OCI-LY3 (cell line): ENCODE measurements at regions not wholly inside any gene's neighbourhood (a gene's known extent, or its start where the extent isn't known, plus 50 kb on each side); places are given as distances from the start of the nearest gene placed in this dataset.

Experiments used
- H2AFZ ChIP-seq: fragments of 200-600, 300-600 bp; shearing (Covaris generic); 2 replicates; pipeline ENCODE4 v1.6.0; 2014; ENCODE audit warnings: antibody characterized with exemption, low read depth, low read length
- H3K27ac ChIP-seq: fragments of 200-600, 300-600 bp; sonication (generic); 2 replicates; pipeline ENCODE4 v1.5.1; 2014; ENCODE audit warnings: mild to moderate bottlenecking, low read length, moderate library complexity, mixed read lengths
- H3K27me3 ChIP-seq: fragments of 200-600, 300-600 bp; sonication (generic); 2 replicates; pipeline ENCODE4 v1.6.1; 2014; ENCODE audit warnings: low read depth, low read length, mixed read lengths
- H3K36me3 ChIP-seq: fragments of 200-600, 300-600 bp; sonication (generic); replicated peaks from 2 replicates; pipeline ENCODE3; 2014; ENCODE audit warnings: low read depth, low read length, mixed read lengths
- H3K4me1 ChIP-seq: fragments of 300-600, 200-600 bp; sonication (generic); 2 replicates; pipeline ENCODE4 v1.6.1; 2014; ENCODE audit warnings: low read length, mixed read lengths
- H3K4me2 ChIP-seq: fragments of 200-600, 300-600 bp; sonication (generic); 2 replicates; pipeline ENCODE4 v1.6.1; 2014; ENCODE audit warnings: low read length, mixed read lengths
- H3K4me3 ChIP-seq: fragments of 300-600, 200-600 bp; sonication (generic); 2 replicates; pipeline ENCODE4 v1.5.1; 2014; ENCODE audit warnings: antibody characterized with exemption, mild to moderate bottlenecking, low read length, moderate library complexity
- H3K79me2 ChIP-seq: fragments of 300-600, 200-600 bp; shearing (Covaris generic); 2 replicates; pipeline ENCODE4 v1.6.1; 2014; ENCODE audit warnings: mild to moderate bottlenecking, low read length, mixed read lengths
- H3K9ac ChIP-seq: fragments of 300-600, 200-600 bp; shearing (Covaris generic); 2 replicates; pipeline ENCODE4 v1.6.0; 2014; ENCODE audit warnings: mild to moderate bottlenecking, low read length, moderate library complexity
- H3K9me3 ChIP-seq: fragments of 200-600, 300-600 bp; shearing (Covaris generic); 2 replicates; pipeline ENCODE4 v1.6.1; 2014; ENCODE audit warnings: low read length, mixed read lengths; ENCODE audit not compliant: insufficient read depth
- H4K20me1 ChIP-seq: fragments of 200-600, 300-600 bp; sonication (generic); 2 replicates; pipeline ENCODE4 v1.6.1; 2016; ENCODE audit warnings: low read length, mixed read lengths; ENCODE audit not compliant: insufficient read depth
- CTCF ChIP-seq: fragments of 200-600, 300-600 bp; sonication (generic); IDR thresholded peaks from 2 replicates; pipeline ENCODE4 v1.5.1; 2014; ENCODE audit warnings: antibody characterized with exemption, low read length, low read depth
- EZH2phosphoT487 ChIP-seq: fragments of 200-600 bp; shearing (Covaris generic); IDR thresholded peaks from 2 replicates; pipeline ENCODE4 v1.6.1; 2018; ENCODE audit warnings: antibody characterized with exemption, mixed run types, low read depth

- H3K9me3 ChIP-seq = no peaks in the 10 kb centered on the region
- H2AFZ ChIP-seq = no peak overlapping the region
- H3K4me1 ChIP-seq = no peaks in the 10 kb centered on the region
- no peaks in the 10 kb centered on the region for H4K20me1 ChIP-seq
- H3K27me3 ChIP-seq = no peaks in the 10 kb centered on the region
- H3K4me2 ChIP-seq = no peak overlapping the region
- H3K9ac ChIP-seq = no peak overlapping the region
- TF ChIP-seq CTCF = no peak
- no peak for TF ChIP-seq EZH2phosphoT487
- H3K79me2 ChIP-seq = no peaks in the 10 kb centered on the region
- no peak overlapping the region for H3K4me3 ChIP-seq
- H3K36me3 ChIP-seq = no peaks in the 10 kb centered on the region
- no peak overlapping the region for H3K27ac ChIP-seq
Observed at GRCh38 chr16:63672493-63672892, 1449.4 kb downstream of the CDH11 start.

GRCh38 chr16:63663155-63663554 lies 1458.7 kb downstream of the CDH11 start:
- H3K27me3 ChIP-seq = no peaks in the 10 kb centered on the region
- no peak overlapping the region for H3K9ac ChIP-seq
- no peaks in the 10 kb centered on the region for H3K4me1 ChIP-seq
- no peak for TF ChIP-seq CTCF
- TF ChIP-seq EZH2phosphoT487 = no peak
- no peaks in the 10 kb centered on the region for H3K79me2 ChIP-seq
- no peak overlapping the region for H3K27ac ChIP-seq
- H3K9me3 ChIP-seq = no peaks in the 10 kb centered on the region
- no peaks in the 10 kb centered on the region for H3K36me3 ChIP-seq
- no peak overlapping the region for H3K4me3 ChIP-seq
- H4K20me1 ChIP-seq = no peaks in the 10 kb centered on the region
- no peak overlapping the region for H2AFZ ChIP-seq
- H3K4me2 ChIP-seq = no peak overlapping the region

GRCh38 chr16:63655846-63656245 lies 1466.0 kb downstream of the CDH11 start:
- Histone ChIP-seq H3K4me3 (no peak overlapping the region), H3K27ac (no peak overlapping the region), H3K4me2 (no peak overlapping the region), H3K9ac (no peak overlapping the region), H3K36me3 (no peaks in the 10 kb centered on the region), H4K20me1 (no peaks in the 10 kb centered on the region), H3K27me3 (no peaks in the 10 kb centered on the region), H3K79me2 (no peaks in the 10 kb centered on the region), H3K4me1 (no peaks in the 10 kb centered on the region), H3K9me3 (no peaks in the 10 kb centered on the region), H2AFZ (no peak overlapping the region)
- TF ChIP-seq EZH2phosphoT487 (no peak), CTCF (no peak)

- Histone ChIP-seq H3K27ac (no peak overlapping the region), H3K27me3 (no peaks in the 10 kb centered on the region), H3K79me2 (no peaks in the 10 kb centered on the region), H2AFZ (no peak overlapping the region), H3K9ac (no peak overlapping the region), H4K20me1 (no peaks in the 10 kb centered on the region), H3K36me3 (no peaks in the 10 kb centered on the region), H3K4me1 (no peaks in the 10 kb centered on the region), H3K4me3 (no peak overlapping the region), H3K9me3 (no peaks in the 10 kb centered on the region), H3K4me2 (no peak overlapping the region)
- no peak for TF ChIP-seq CTCF
- no peak for TF ChIP-seq EZH2phosphoT487
Observed at GRCh38 chr16:63653044-63653839, 1468.6 kb downstream of the CDH11 start.
